Stimulated activated CD8-positive, alpha-beta memory T cell treated with anti-CD3 and anti-CD28 coated beads, Interleukin-15, amount 100 ng/mL, for 48 hours (primary cell): ENCODE measurements at regions not wholly inside any gene's neighbourhood (a gene's known extent, or its start where the extent isn't known, plus 50 kb on each side); places are given as distances from the start of the nearest gene placed in this dataset.

Source experiments
- DNase-seq, 2 donors: peaks; one replicate each; pipeline ENCODE4 v3.0.0-alpha.2; 2020; ENCODE audit warnings: low read depth in 2 of 2

GRCh38 chr2:19456705-19457309 lies 98.4 kb upstream of the OSR1 start:
- DNase-seq = no peak

DNA sequence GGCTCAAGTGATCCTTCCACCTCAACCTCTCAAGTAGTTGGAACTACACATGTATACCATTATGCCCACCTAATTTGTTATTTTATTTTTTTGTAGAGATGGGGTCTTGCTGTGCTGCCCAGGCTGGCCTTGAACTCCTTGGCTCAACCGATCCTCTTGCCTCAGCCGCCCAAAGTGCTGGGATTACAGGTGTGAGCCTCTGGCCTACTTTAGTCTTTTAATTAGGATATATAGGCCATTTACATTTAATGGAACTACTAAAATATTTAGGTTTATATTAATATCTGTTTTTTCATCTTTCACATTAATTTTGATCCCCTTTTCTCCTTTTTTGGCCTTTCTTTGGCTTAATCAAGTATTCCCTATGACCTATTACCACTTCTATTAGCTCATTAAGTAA lies 95.7 kb upstream of the OSR1 start:
- no peak for DNase-seq

DNA sequence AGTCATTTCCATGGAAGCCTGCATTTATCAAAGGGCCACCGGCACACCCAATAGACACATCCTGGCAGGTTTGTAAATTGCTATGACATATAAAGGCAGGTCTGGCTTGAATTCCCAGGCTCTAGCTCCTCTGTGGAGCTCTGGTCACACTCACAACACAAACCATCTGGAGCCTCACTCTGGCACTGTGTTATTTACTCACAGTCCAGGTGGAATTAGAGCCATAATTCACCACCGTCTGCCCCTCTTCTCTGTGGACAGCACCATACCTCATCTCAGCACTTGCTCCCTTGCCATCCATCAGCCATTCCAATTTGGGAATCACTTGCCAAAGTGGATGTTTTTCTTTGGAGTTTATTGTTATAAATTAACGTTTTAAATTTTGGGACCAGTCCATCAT lies 84.3 kb upstream of the OSR1 start:
- DNase-seq = no peak

DNA sequence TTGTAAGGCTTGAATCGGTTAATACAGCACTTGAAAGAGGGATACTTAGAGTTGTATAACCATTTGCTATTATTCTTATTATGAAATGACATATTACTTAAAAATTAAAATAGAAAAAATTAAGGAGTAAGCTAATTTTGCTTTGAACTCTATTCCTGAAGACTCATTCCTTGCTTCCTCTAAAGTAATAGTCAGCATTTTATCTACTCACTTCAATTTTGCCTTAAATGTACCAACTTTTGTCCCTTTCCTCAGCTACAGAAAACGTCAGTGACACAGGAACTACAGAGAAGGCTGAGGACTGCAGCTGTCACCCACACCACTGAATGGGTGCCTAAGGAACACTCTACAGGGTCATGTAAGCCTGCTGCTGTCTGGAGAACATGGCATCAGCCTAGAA lies 80.7 kb upstream of the OSR1 start:
- DNase-seq = no peak

DNA sequence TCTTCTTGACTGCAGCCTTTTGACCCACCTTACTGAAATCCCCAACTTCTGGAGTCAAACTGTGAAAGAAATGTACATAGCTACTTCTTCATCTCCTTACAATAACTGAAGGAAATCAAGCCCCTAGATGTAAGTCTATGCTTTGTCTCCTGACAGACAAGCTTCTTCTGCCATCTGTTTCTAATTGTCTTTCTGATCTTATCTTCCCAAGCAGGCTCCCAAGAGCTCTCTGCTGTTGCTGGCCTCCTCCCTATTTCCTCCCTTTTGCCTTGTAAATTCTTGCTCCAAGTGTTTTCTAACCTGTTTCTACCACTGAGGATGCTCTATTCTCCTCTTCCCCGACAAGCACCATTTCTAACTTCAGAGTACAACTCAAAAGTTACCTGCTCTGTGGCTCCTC lies 77.4 kb upstream of the OSR1 start:
- no peak for DNase-seq

DNA sequence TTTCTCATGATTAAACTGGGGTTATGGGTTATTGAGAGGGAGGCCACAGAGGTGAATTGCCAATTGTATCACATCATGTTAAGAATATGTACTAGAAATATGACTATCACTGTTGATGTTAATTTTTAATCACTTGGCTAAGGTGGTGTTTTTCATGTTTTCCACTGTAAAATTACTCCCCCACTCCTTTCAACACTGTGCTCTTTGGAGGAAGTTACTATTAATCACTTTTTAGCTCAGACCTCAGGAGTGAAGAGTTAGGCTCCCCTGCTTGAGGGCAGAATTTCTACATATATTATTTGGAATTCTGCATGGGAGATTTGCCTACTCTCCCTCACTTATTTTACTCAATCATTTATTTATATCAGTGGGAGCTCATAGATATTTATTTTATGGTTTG lies 76.0 kb upstream of the OSR1 start:
- no peak for DNase-seq

DNA sequence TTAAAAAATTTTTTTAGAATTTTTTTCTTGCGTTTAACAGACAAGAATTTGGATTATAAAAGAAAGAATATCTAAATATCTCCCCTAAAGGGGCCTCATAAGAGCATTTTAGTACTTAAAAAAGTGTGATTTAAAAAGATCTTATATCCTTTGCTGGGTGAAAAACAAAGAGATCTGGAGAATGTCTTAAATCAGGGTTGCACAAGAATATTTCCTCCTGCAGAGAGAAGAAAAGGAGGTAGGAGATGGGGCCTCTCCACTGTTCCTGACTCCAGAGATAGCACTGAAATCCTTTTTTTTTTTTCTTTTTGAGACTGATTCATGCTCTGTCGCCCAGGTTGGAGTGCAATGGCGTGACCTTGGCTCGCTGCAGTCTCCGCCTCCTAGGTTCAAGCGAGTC lies 68.5 kb upstream of the OSR1 start:
- no peak for DNase-seq

GRCh38 chr2:19426144-19426543 lies 67.7 kb upstream of the OSR1 start:
- DNase-seq = no peak

GRCh38 chr2:19425419-19425818 lies 67.0 kb upstream of the OSR1 start:
- DNase-seq = no peak

GRCh38 chr2:19419211-19419880 lies 60.9 kb upstream of the OSR1 start:
- DNase-seq = no peak

GRCh38 chr2:19416784-19417684 lies 58.6 kb upstream of the OSR1 start:
- DNase-seq = no peak

- DNase-seq = no peak
Measured at GRCh38 chr2:19416083-19416482, 57.7 kb upstream of the OSR1 start.

- DNase-seq = no peak
Measured at GRCh38 chr2:19409046-19409445, 50.6 kb upstream of the OSR1 start.

GRCh38 chr2:19408592-19408991 lies 50.2 kb upstream of the OSR1 start:
- no peak for DNase-seq
